ENCODE measurements at regions not wholly inside any gene's neighbourhood (a gene's known extent, or its start where the extent isn't known, plus 50 kb on each side); places are given as distances from the start of the nearest gene placed in this dataset.

DNA sequence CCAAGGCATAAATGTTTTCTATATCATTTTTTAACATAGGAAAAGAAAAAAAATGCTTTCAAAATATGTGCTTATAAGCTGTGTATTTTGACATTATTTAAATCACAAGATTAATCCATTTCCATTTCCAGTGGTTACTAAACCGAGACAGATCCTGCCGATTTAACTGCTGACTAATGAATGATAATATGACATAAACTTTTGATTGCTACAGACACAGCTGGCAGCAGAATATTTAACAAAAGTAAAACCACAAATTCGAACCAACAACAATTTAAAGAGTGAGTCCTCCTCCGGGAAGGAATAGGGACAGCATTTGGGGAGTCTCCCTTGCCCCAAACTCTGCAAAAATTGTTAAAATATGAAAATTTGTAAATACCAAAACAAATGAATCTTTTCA is 401.3 kb upstream of the DAB2 start:
- TF ChIP-seq CTCF (IDR thresholded peaks at IDR 0.05; ENCODE audit: low read depth, low read length) (no peak), EZH2phosphoT487 (IDR thresholded peaks at IDR 0.05; ENCODE audit: low read depth) (no peak)

All from OCI-LY3 (cell line).